SK-N-SH (cell line): ENCODE measurements at regions not wholly inside any gene's neighbourhood (a gene's known extent, or its start where the extent isn't known, plus 50 kb on each side); places are given as distances from the start of the nearest gene placed in this dataset.

Source experiments
- CTCF ChIA-PET: fragments of 300-600, 350-600 bp; formaldehyde crosslinking; extraction: SDS; loops from one replicate; lab custom pipeline; 2021; lab: Yijun Ruan, JAX
- POLR2A ChIA-PET: fragments of 350-600 bp; sonication (Branson Sonifier 250); formaldehyde crosslinking; extraction: SDS; loops from one replicate; lab custom pipeline; 2020; ENCODE audit warnings: antibody characterized with exemption, inconsistent platforms; lab: Yijun Ruan, JAX
- DNase-seq: peaks from one replicate; pipeline ENCODE4 v3.0.0; 2012
- H2AFZ ChIP-seq: fragments of 200-600 bp; sonication (generic); 2 replicates; pipeline ENCODE4 v1.8.1; 2016; ENCODE audit warnings: antibody characterized with exemption, mild to moderate bottlenecking, low read depth
- H3F3A ChIP-seq: fragments of 200-600 bp; sonication (generic); replicated peaks from 2 replicates; pipeline ENCODE3; 2016; ENCODE audit warnings: antibody characterized with exemption, mild to moderate bottlenecking; ENCODE audit not compliant: insufficient read depth
- H3K27ac ChIP-seq, 2 experiments: fragments of 200-500 bp in 1 of 2; fragments of 200-600 bp in 1 of 2; sonication (Bioruptor generic) in 1 of 2; sonication (generic), shearing (Covaris generic) in 1 of 2; 2 replicates each; pipeline versions ENCODE4 v1.5.1 to v1.6.1; 2014 to 2016; ENCODE audit warnings: low read depth in 2 of 2, inconsistent platforms in 1 of 2, low read length in 1 of 2, mild to moderate bottlenecking in 1 of 2, mixed read lengths in 1 of 2
- H3K27me3 ChIP-seq: fragments of 200-600 bp; sonication (generic), shearing (Covaris generic); 2 replicates; pipeline ENCODE4 v1.6.1; 2016; ENCODE audit warnings: mixed run types; ENCODE audit not compliant: insufficient read depth
- H3K36me3 ChIP-seq, 2 experiments: fragments of 200-500 bp in 1 of 2; fragments of 200-600 bp in 1 of 2; sonication (Bioruptor generic) in 1 of 2; sonication (generic) in 1 of 2; replicated peaks in 1 of 2; 2 replicates each; pipeline versions ENCODE3 to v1.5.1; 2014 to 2016; ENCODE audit warnings: low read length in 1 of 2, mild to moderate bottlenecking in 1 of 2; ENCODE audit not compliant: insufficient read depth in 2 of 2, control insufficient read depth in 1 of 2
- H3K4me1 ChIP-seq, 2 experiments: fragments of 200-500 bp in 1 of 2; fragments of 200-600 bp in 1 of 2; sonication (Bioruptor generic) in 1 of 2; sonication (generic), shearing (Covaris generic) in 1 of 2; 2 replicates each; pipeline versions ENCODE4 v1.5.1 to v1.6.1; 2014 to 2016; ENCODE audit warnings: low read depth in 1 of 2, low read length in 1 of 2, mixed run types in 1 of 2; ENCODE audit not compliant: insufficient read depth in 2 of 2, control insufficient read depth in 1 of 2
- H3K4me2 ChIP-seq: fragments of 200-600 bp; sonication (generic), shearing (Covaris generic); 2 replicates; pipeline ENCODE4 v1.6.1; 2017; ENCODE audit warnings: mixed run types
- H3K4me3 ChIP-seq, 2 experiments: fragments of 200-500 bp in 1 of 2; fragments of 200-600 bp in 1 of 2; sonication (Bioruptor generic) in 1 of 2; sonication (generic), shearing (Covaris generic) in 1 of 2; 2 replicates each; pipeline versions ENCODE4 v1.5.1 to v1.8.1; 2014 to 2016; ENCODE audit warnings: low read depth in 2 of 2, inconsistent platforms in 1 of 2, low read length in 1 of 2, mild to moderate bottlenecking in 1 of 2, mixed read lengths in 1 of 2, moderate library complexity in 1 of 2
- H3K79me2 ChIP-seq: fragments of 200-600 bp; sonication (generic); 2 replicates; pipeline ENCODE4 v1.8.1; 2017; ENCODE audit warnings: mild to moderate bottlenecking; ENCODE audit not compliant: insufficient read depth
- H3K9ac ChIP-seq: fragments of 200-600 bp; sonication (generic); 2 replicates; pipeline ENCODE4 v1.6.1; 2017; ENCODE audit warnings: mixed run types
- H3K9me2 ChIP-seq: fragments of 200-600 bp; sonication (generic); 2 replicates; pipeline ENCODE4 v1.6.1; 2017; ENCODE audit warnings: mixed run types
- H3K9me3 ChIP-seq: fragments of 200-600 bp; sonication (generic); 2 replicates; pipeline ENCODE4 v1.6.1; 2017; ENCODE audit warnings: mixed run types, mild to moderate bottlenecking, moderate library complexity
- H4K20me1 ChIP-seq: fragments of 200-600 bp; sonication (generic); 2 replicates; pipeline ENCODE4 v1.6.1; 2017; ENCODE audit warnings: mild to moderate bottlenecking, mixed run types; ENCODE audit not compliant: insufficient read depth
- CTCF ChIP-seq: fragments of 200-600 bp; sonication (generic); IDR thresholded peaks from 2 replicates; pipeline ENCODE4 v1.6.1; 2017; ENCODE audit warnings: antibody characterized with exemption, mild to moderate bottlenecking, moderate library complexity
- EZH2phosphoT487 ChIP-seq: fragments of 200-600 bp; sonication (generic); IDR thresholded peaks from 2 replicates; pipeline ENCODE4 v1.6.1; 2017; ENCODE audit warnings: low read depth, mixed run types, mild to moderate bottlenecking, antibody characterized with exemption, moderate library complexity, borderline replicate concordance
- POLR2AphosphoS5 ChIP-seq: IDR thresholded peaks from 2 replicates; pipeline ENCODE4 v1.6.1; 2012; ENCODE audit warnings: low read depth, low read length
- RAD21 ChIP-seq: IDR thresholded peaks from 2 replicates; pipeline ENCODE4 v1.6.1; 2012; ENCODE audit warnings: mild to moderate bottlenecking, low read length
- RCOR1 ChIP-seq: fragments of 150-350 bp; IDR thresholded peaks from 2 replicates; pipeline ENCODE4 v1.6.1; 2017; ENCODE audit warnings: antibody characterized with exemption, low read length
- RFX5 ChIP-seq: IDR thresholded peaks from 2 replicates; pipeline ENCODE4 v1.6.1; 2012; ENCODE audit warnings: mild to moderate bottlenecking, improper control_type of control experiment, low read length
- SMC3 ChIP-seq: IDR thresholded peaks from 2 replicates; pipeline ENCODE4 v1.6.1; 2012; ENCODE audit warnings: low read depth, low read length, improper control_type of control experiment
- TAF1 ChIP-seq: IDR thresholded peaks from 2 replicates; pipeline ENCODE4 v1.6.1; 2012; ENCODE audit warnings: low read depth, mild to moderate bottlenecking, low read length, moderate library complexity, borderline replicate concordance
- USF1 ChIP-seq: IDR thresholded peaks from 2 replicates; pipeline ENCODE4 v1.4.0; 2012; ENCODE audit warnings: low read depth, borderline replicate concordance
- WGBS: methylation state at CpG from one replicate; pipeline ENCODE4 v1.1.6; 2017; ENCODE audit warnings: low lambda C conversion rate; 5-methylcytosine and 5-hydroxymethylcytosine counted together

GRCh38 chr20:34190262-34190661 lies 51.0 kb upstream of the ASIP start:
- 34% methylated on average over 3 of the region's 3 CpGs for WGBS
- Histone ChIP-seq H3K36me3 (no peaks in the 10 kb centered on the region), H3K79me2 (no peaks in the 10 kb centered on the region), H3K9me3 (no peaks in the 10 kb centered on the region), H3K4me3 (peak overlapping the region in 1 of 2 experiments; percentile 9; a peak in 1 of 4 replicates), H3K9me2 (no peaks in the 10 kb centered on the region), H3K27ac (no peak overlapping the region), H2AFZ (0 out of 2 replicates have a peak overlapping the region, but pooled peaks have one; percentile 24), H4K20me1 (no peaks in the 10 kb centered on the region), H3K4me1 (peaks cover 0 to 20% of the 10 kb centered on the region in 2 experiments; a peak in 2 of 4 replicates), H3F3A (no peaks in the 10 kb centered on the region), H3K4me2 (no peak overlapping the region), H3K9ac (no peak overlapping the region), H3K27me3 (peaks cover 13% of the 10 kb centered on the region; the same call in 1 of the 2 replicates)
- no peak for TF ChIP-seq TAF1
- DNase-seq = no peak
- ChIA-PET POLR2A (no interaction called here), CTCF (interaction anchor here (0.5 to 2.8 kb wide), 35 partner anchors 9 to 579 kb away, joined by 3 to 38 read pairs (median 6); partner anchors contain the start of genes AHCY and ITCH)

- POLR2A ChIA-PET = no interaction called here
- CTCF ChIA-PET = interaction anchor here (0.5 to 2.8 kb wide), 41 partner anchors 9 to 579 kb away, joined by 3 to 38 read pairs (median 5); partner anchors contain the start of genes AHCY and ITCH
These were observed 50.5 kb upstream of the ASIP start for GRCh38 chr20:34190679-34191090.

More at GRCh38 chr20:34190679-34191090, 50.5 kb upstream of the ASIP start:
- WGBS = 21% methylated on average over 3 of the region's 3 CpGs
- H2AFZ ChIP-seq = 0 out of 2 replicates have a peak overlapping the region, but pooled peaks have one; percentile 24
- H3K9me3 ChIP-seq = no peaks in the 10 kb centered on the region
- TF ChIP-seq RCOR1 (no peak), USF1 (no peak), SMC3 (peak; percentile 84), RAD21 (peak; percentile 96), POLR2AphosphoS5 (no peak), EZH2phosphoT487 (no peak), CTCF (peak; percentile 85), RFX5 (no peak)
- DNase-seq = peak; percentile 84
- no peak overlapping the region for H3K4me2 ChIP-seq
- peaks cover 0 to 20% of the 10 kb centered on the region in 2 experiments; a peak in 2 of 4 replicates for H3K4me1 ChIP-seq
- no peaks in the 10 kb centered on the region for H3F3A ChIP-seq
- H3K9me2 ChIP-seq = no peaks in the 10 kb centered on the region
- peaks cover 9% of the 10 kb centered on the region; the same call in 1 of the 2 replicates for H3K27me3 ChIP-seq
- H4K20me1 ChIP-seq = no peaks in the 10 kb centered on the region
- no peaks in the 10 kb centered on the region for H3K79me2 ChIP-seq
- peak overlapping the region in 1 of 2 experiments; percentile 9; a peak in 1 of 4 replicates for H3K4me3 ChIP-seq
- H3K27ac ChIP-seq = no peak overlapping the region
- H3K9ac ChIP-seq = no peak overlapping the region
- no peaks in the 10 kb centered on the region for H3K36me3 ChIP-seq
